Stomach (tissue), 4 donors: ENCODE measurements at regions not wholly inside any gene's neighbourhood (a gene's known extent, or its start where the extent isn't known, plus 50 kb on each side); places are given as distances from the start of the nearest gene placed in this dataset.

Source experiments
- EP300 ChIP-seq: sonication (generic); formaldehyde crosslinking; IDR thresholded peaks from one replicate; pipeline ENCODE4 v1.6.1; 2017; ENCODE audit warnings: antibody characterized with exemption
- POLR2A ChIP-seq, 4 donors: fragments of 450-650 bp; IDR thresholded peaks; one replicate each; pipeline ENCODE4 v1.6.1; 2016; ENCODE audit warnings: antibody characterized with exemption in 4 of 4, control low read depth in 2 of 4, mild to moderate bottlenecking in 1 of 4, moderate library complexity in 1 of 4
- TF ChIP-seq, protein P1 (sequence below), 7 experiments: fragments of 450-650 bp in 4 of 7; fragments of 200-600 bp in 3 of 7; sonication (generic) in 3 of 7; IDR thresholded peaks; one replicate each; pipeline ENCODE4 v1.5.1; 2016 to 2019; ENCODE audit warnings: antibody characterized with exemption in 7 of 7, control low read depth in 2 of 7, mild to moderate bottlenecking in 1 of 7

- TF ChIP-seq POLR2A (IDR thresholded peaks at IDR 0.05), result no peak
- TF ChIP-seq, protein P1, sequence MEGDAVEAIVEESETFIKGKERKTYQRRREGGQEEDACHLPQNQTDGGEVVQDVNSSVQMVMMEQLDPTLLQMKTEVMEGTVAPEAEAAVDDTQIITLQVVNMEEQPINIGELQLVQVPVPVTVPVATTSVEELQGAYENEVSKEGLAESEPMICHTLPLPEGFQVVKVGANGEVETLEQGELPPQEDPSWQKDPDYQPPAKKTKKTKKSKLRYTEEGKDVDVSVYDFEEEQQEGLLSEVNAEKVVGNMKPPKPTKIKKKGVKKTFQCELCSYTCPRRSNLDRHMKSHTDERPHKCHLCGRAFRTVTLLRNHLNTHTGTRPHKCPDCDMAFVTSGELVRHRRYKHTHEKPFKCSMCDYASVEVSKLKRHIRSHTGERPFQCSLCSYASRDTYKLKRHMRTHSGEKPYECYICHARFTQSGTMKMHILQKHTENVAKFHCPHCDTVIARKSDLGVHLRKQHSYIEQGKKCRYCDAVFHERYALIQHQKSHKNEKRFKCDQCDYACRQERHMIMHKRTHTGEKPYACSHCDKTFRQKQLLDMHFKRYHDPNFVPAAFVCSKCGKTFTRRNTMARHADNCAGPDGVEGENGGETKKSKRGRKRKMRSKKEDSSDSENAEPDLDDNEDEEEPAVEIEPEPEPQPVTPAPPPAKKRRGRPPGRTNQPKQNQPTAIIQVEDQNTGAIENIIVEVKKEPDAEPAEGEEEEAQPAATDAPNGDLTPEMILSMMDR (IDR thresholded peaks at IDR 0.05), result no peak
- TF ChIP-seq EP300, result no peak
Measured at GRCh38 chr13:57982782-57983181, 351.2 kb downstream of the PCDH17 start.
